HepG2 (cell line): ENCODE measurements at regions not wholly inside any gene's neighbourhood (a gene's known extent, or its start where the extent isn't known, plus 50 kb on each side); places are given as distances from the start of the nearest gene placed in this dataset.

Experiments used
- BRCA1 ChIP-seq: sonication (generic); formaldehyde crosslinking; IDR thresholded peaks from 2 replicates; pipeline ENCODE4 v1.4.0; 2020; ENCODE audit warnings: missing genetic modification reagents
- POLR2A ChIP-seq, 2 experiments: IDR thresholded peaks; 2 replicates each; pipeline ENCODE4 v1.6.1; 2011; ENCODE audit warnings: low read depth in 2 of 2, low read length in 2 of 2, mild to moderate bottlenecking in 1 of 2, moderate library complexity in 1 of 2; ENCODE audit not compliant: insufficient read depth in 1 of 2
- SP2 ChIP-seq: sonication (generic); formaldehyde crosslinking; IDR thresholded peaks from 2 replicates; pipeline ENCODE4 v1.5.1; 2020; ENCODE audit warnings: mild to moderate bottlenecking, missing genetic modification reagents
- ZNF138 ChIP-seq: sonication (generic); formaldehyde crosslinking; IDR thresholded peaks from 2 replicates; pipeline ENCODE4 v1.5.0; 2020; ENCODE audit warnings: mild to moderate bottlenecking, low read depth, missing genetic modification reagents
- TF ChIP-seq, protein P1 (sequence below): sonication (generic); formaldehyde crosslinking; conservative IDR thresholded peaks from 2 replicates; pipeline ENCODE4 v1.8.0; 2022; ENCODE audit warnings: mild to moderate bottlenecking, moderate library complexity, missing genetic modification reagents
- TF ChIP-seq, protein P2 (sequence below): sonication (generic); formaldehyde crosslinking; IDR thresholded peaks from 2 replicates; pipeline ENCODE4 v1.5.0; 2020; ENCODE audit warnings: mild to moderate bottlenecking, missing genetic modification reagents, moderate library complexity

- TF ChIP-seq, protein P1, sequence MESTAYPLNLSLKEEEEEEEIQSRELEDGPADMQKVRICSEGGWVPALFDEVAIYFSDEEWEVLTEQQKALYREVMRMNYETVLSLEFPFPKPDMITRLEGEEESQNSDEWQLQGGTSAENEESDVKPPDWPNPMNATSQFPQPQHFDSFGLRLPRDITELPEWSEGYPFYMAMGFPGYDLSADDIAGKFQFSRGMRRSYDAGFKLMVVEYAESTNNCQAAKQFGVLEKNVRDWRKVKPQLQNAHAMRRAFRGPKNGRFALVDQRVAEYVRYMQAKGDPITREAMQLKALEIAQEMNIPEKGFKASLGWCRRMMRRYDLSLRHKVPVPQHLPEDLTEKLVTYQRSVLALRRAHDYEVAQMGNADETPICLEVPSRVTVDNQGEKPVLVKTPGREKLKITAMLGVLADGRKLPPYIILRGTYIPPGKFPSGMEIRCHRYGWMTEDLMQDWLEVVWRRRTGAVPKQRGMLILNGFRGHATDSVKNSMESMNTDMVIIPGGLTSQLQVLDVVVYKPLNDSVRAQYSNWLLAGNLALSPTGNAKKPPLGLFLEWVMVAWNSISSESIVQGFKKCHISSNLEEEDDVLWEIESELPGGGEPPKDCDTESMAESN (CRISPR knock-in tag): no peak
- no peak for TF ChIP-seq POLR2A (IDR thresholded peaks at IDR 0.05; ENCODE audit: insufficient read depth in 1 of 2, low read depth in 2 of 2, low read length in 2 of 2)
- no peak for TF ChIP-seq ZNF138 (CRISPR knock-in tag)
- TF ChIP-seq, protein P2, sequence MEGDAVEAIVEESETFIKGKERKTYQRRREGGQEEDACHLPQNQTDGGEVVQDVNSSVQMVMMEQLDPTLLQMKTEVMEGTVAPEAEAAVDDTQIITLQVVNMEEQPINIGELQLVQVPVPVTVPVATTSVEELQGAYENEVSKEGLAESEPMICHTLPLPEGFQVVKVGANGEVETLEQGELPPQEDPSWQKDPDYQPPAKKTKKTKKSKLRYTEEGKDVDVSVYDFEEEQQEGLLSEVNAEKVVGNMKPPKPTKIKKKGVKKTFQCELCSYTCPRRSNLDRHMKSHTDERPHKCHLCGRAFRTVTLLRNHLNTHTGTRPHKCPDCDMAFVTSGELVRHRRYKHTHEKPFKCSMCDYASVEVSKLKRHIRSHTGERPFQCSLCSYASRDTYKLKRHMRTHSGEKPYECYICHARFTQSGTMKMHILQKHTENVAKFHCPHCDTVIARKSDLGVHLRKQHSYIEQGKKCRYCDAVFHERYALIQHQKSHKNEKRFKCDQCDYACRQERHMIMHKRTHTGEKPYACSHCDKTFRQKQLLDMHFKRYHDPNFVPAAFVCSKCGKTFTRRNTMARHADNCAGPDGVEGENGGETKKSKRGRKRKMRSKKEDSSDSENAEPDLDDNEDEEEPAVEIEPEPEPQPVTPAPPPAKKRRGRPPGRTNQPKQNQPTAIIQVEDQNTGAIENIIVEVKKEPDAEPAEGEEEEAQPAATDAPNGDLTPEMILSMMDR: no peak
- no peak for TF ChIP-seq BRCA1 (CRISPR knock-in tag)
- no peak for TF ChIP-seq SP2 (CRISPR knock-in tag)
These were observed 237.5 kb downstream of the COG6 start for GRCh38 chr13:39892721-39893685.
